Activated T-cell treated with anti-CD3 and anti-CD28 coated beads, Interleukin-2, amount 50 U/mL, for 1 hour (primary cell): ENCODE measurements at regions not wholly inside any gene's neighbourhood (a gene's known extent, or its start where the extent isn't known, plus 50 kb on each side); places are given as distances from the start of the nearest gene placed in this dataset.
"Not testable (repeated sequence)": the region's sequence is repeated elsewhere in the genome, so short reads cannot be mapped to it uniquely, and the experiment has no call there.

Experiments used
- DNase-seq: peaks from one replicate; pipeline ENCODE4 v3.0.0-alpha.2; 2020

DNA sequence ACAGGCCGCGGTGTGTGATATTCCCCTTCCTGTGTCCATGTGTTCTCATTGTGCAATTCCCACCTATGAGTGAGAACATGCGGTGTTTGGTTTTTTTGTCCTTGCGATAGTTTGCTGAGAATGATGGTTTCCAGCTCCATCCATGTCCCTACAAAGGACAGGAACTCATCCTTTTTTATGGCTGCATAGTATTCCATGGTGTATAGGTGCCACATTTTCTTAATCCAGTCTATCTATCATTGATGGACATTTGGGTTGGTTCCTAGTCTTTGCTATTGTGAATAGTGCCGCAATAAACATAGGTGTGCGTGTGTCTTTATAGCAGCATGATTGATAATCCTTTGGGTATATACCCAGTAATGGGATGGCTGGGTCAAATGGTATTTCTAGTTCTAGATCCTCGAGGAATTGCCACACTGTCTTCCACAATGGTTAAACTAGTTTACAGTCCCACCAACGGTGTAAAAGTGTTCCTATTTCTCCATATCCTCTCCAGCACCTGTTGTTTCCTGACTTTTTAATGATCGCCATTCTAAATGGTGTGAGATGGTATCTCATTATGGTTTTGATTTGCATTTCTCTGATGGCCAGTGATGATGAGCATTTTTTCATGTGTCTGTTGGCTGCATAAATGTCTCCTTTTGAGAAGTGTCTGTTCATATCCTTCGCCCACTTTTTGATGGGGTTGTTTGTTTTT lies 125.1 kb downstream of the USP22 start:
- not testable (repeated sequence) for DNase-seq

DNA sequence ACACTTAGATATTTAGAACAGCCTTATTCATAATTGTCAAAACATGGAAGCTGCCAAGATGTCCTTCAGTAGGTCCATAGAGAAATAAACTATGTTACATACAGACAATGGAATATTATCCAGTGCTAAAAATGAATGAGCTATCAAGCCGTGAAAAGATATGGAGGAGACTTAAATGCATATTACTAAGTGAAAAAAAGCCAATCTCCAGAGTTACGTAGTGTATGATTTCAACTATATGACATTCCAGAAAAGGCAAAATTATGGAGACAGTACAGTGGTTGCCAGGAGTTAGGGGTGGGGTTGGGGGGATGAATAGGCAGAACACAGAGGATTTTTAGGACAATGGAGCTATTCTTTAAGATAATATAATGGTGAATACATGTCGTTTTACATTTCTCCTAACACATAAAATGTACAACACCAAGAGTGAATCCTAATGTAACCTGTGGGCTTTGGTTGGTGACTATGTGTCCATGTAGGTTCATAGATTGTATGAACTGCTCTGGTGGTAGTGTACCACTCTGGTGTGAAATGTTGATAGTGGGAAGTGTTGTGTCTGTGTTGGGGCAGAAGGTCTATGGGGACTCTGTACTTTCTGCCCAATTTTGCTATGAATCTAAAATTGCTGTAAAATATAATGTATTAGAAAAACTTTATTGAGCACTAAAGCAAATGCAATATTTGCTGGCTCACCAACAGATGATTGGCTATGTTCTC lies 122.6 kb downstream of the USP22 start:
- DNase-seq, result no peak

DNA sequence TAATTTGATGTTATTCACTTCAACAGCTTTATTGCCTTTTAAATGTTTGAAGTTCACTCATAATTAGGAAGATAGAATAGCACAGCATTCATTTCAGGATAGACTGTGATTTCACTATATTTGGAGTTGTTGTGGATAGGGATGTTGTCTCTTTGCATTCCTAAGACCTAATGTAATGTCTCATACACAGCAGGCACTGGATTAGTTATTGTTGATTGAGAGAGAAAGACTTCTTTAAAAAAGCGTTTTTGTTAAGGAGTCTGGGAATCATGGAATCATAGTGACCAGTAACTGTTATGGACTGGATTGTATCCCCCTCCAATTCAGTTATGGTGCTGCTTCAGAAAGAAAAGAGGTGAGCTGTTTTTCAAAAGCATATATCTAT lies 122.0 kb downstream of the USP22 start:
- no peak for DNase-seq

DNA sequence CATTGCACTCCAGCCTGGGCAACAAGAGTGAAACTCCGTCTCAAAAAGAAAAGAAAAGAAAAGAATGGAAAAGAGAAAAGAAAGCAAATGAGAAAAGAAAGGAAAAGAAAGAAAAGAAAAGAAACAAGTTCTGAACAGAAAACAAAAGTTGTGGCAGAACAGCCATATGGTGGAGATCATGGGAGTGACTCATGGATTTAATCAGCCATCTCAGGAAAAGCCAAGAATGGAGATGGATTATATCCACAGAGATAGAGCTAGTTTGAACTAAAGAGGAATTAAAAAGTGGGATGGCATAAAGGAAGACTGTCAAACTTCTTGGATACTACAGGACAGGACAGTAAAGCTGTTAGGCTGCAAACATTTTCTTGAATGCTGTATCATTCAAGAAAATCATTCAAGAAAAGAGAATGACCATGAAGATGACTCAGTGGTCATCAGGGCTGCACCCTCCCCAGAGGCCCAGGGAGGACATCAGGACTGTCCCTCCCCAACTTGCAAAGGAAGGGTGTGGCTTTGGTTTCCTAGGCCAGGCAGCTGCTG lies 120.6 kb downstream of the USP22 start:
- DNase-seq, result no peak

DNA sequence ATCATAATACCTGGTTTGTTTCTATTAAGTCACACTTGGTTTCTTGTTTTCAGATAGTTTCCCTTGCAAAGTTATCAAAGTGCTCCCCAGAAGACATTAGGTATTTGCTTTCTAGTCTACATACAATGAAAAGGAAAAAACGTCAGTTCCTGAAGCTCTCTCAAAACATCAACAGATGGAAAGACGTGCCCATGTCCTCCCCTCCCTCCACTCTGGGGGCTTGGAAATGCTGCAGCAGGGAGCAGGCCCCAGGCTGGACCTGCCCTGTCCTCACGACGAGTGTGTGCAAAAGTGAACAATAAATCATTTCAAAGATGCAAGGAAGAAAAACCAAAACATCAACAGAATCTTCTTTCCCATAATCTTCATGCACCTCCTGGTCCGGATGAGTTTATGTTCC lies 118.5 kb downstream of the USP22 start:
- DNase-seq, result no peak

DNA sequence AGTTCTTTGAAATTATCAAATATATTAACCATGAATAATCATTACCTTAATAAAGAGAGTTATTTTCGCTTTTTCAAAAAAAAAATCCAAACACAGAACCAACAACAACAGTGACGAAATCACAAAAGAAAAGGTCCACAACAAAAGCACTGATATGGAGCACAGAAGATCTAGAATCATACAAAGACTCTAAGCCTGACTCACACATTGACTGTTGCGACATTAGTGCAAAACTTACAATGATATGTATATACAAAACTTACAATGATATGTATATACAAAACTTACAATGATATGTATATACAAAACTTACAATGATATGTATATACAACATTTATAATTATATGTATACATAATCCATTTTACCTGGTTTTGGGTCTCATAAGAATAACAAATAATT lies 117.7 kb downstream of the USP22 start:
- DNase-seq, result no peak

DNA sequence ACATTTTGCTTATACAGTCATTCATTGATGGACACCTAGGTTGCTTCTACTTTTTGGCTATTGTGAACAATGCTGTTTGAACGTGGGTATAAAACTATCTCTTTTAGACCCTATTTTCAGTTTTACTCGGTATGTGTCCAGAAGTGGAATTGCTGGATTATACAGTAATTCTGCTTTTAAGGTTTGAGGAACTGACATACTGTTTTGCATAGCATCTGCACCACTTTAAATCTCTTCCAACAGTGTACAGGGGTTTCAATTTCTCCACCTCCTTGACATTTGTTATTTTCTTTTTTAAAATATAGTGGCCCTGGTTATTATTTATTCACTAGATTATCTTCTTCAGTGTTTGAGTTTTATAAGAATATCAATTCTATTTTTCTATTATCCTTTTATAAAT lies 116.9 kb downstream of the USP22 start:
- no peak for DNase-seq

DNA sequence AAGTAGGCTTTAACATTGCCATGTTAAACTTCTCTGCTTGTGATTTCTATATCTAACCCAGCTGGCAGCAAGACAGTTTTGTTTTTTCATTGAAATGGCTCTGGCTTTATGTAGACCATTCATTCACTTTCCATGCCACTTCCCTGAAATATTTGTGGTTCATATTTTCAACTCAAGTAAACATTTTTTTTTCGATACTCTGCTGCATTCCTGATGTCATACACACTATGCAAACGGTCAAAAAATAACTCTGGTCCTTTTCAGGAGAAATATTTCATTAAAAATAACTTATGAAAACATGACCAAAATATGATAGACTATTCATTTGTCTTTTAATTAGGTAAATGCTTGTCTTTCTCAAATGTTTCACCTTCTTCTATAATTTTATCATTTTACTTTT lies 116.3 kb downstream of the USP22 start:
- no peak for DNase-seq

DNA sequence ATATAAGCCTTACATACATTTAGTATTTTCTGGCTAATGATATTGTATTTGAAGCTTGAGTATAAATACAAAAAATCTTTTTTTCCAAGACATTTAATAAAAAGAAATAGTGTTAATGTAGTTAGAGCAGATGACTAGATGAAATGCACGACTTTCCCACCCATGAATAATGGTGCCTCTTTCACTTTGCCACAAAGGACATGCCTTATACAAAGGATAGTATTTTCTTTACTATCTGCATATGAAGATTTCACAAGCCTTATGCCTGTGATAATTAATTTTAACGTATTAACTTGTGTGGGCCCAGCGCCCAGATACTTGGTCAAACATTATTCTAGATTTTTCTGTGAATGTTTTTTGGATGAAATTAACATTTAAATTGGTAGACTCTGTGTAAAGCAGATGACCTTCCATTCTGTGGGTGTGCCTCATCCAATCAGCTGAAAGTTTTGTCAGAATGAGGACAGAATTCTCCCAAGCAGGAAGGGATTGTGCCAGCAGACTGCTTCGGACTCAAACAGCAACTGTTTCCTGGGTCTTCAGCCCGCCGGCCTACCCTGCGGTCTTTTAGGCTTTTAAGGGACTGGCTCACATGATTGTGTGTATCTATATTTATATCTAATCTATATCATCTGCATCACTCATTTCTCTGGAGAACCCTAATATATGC lies 115.4 kb downstream of the USP22 start:
- DNase-seq, result no peak

DNA sequence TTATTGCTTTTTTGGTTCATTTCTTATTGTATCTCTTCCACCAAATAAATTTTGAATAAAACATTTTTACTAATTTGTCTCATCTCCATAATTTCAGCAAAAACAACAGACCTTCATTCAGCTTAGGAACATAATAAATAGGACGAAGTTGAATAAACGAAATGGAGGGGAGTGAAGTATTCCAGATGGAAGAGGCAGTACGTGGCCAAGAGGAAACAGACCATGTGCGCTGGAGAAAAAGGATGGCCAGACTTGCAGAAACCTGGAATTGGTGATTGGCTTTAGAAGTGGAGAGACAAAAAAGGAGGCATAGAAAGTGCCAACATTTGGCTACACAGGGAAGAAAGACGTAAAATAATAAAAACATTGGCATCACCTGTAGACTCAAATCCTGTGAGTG lies 113.5 kb downstream of the USP22 start:
- no peak for DNase-seq

DNA sequence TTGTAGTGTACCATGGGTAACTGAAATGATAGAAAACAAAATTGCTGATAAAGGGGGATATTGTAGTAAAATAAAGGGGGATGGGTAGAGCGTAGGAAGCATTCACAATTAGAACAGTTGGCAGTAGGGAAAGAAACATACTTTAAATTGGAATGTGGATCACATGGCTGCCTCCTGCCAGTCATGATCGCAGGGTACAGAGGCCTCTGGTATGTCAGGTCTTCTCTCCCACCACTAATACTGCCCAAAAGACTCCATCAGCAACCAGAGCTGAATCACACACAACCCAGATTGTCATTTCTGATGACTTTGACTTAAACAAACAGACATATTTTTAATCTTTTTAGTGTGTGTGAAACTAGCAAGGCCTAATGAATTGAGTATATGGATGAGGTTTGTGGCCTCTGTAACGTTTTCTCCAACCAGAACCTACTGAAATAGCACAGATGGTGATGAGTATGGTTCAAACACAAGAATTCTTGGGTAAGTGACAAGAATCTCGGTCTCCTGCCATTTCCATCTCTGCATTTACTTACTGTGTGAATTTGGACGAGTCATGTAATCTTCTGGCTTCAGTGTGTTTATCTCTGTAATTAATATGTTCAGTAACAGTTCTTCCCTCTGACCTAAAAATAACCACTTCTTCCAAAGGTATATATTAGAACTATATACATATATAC lies 112.6 kb downstream of the USP22 start:
- no peak for DNase-seq

DNA sequence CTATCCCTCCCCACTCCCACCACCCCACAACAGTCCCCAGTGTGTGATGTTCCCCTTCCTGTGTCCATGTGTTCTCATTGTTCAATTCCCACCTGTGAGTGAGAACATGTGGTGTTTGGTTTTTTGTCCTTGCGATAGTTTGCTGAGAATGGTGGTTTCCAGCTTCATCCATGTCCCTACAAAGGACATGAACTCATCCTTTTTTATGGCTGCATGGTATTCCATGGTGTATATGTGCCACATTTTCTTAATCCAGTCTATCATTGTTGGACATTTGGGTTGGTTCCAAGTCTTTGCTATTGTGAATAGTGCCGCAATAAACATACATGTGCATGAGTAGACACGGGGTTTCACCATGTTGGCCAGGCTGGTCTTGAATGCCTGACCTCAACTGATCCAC lies 109.8 kb downstream of the USP22 start:
- not testable (repeated sequence) for DNase-seq

DNA sequence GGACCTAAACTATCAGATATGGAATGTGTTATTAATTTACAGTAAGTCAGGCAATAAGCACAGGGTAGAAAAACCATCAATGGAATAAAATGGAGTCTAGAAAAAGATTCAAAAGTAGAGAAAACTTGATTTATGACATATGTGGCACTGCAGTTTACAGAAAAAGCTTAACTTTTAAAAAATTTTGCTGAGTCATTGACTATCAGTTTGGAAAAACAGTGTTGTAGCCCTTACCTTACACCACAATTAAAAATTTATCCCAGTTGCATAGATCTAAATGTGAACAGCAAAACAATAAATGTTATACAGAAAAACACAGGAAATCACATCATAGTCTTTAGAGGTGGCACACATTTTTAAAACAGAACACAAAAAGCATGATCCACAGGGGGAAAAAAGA lies 108.5 kb downstream of the USP22 start:
- DNase-seq, result no peak

DNA sequence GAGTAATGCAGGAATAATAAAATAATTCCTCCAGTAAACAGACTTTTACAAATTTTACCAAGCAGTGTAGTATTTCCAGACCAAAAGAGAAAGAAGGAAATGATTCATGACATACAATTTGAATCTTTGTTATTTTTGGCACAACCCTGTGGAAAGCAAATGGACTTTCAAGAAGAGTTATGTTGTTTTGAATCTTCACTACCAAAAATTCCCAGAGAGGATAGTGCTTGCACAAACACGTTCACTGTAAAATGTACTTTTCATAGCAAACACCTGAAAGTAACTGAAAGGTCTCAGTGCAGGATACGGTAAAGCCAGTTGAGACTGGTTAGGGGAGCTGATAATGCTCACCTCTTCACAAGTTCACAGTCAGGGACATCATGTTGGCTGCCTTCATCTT lies 107.1 kb downstream of the USP22 start:
- no peak for DNase-seq

DNA sequence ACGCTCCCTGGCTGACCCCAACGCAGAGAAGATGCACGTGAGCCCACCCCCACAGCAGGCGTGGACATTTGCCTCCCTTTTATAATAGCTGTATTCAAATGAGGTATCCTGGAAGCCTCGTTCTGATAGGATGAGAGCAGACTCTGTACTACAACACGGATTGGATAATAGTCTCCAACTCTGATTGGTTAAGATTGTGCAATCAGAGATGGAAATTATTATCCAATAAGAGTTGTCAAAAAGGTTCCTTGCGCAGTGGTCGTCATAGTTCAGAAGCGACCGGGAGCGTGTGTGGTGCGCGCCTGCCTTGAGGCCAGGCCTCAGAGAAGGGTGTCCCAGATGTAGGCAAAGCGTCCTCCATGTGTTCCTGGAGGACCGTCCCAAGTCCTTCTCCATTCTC lies 104.6 kb downstream of the USP22 start:
- no peak for DNase-seq

DNA sequence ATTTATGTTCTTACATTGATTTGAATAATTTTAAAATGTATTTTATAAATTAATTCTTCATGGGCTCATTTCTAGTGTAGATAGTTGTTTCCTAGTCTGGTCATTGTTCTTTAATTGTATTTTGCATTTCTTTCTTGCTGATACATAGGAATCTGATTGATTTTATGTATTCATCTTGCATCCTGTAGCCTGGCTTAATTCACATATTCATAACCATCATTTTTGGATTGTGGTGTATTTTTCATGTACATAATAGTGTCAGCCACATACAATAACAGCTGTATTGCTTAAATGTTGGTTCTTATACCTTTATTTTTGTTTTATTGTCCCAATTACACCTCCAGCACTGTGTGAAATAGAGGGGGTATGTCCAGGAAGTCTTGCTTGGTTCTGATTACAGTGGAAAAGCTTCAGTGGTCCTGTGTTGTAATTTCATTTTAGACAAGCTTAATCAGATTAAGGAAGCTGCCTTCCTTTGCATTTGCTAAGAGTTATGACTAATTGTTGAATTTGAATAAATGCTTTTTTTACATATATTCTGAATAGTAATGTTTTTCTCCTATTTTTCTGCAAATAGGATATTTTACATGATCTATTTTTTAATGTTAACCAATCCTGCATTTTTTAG lies 103.7 kb downstream of the USP22 start:
- no peak for DNase-seq

DNA sequence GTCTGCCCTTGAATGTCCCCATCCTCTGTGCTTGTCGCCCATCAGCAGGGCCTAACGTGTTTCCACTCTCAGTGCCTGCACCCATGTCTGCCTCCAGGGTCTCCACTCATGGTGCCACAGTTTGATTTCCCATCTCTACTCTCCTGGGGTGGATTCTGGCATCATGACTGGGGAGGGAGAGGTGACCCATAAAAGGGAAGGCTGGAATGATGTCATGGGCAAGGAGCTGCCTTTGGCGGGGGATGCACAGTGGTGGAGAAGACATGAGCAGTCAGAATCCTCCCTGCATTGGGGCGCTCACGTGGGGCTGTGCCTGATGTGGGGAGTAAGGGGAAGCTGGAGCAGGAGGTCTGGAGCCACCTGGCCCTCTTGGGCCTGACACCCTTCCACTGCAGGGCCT lies 100.9 kb downstream of the USP22 start:
- DNase-seq, result no peak

DNA sequence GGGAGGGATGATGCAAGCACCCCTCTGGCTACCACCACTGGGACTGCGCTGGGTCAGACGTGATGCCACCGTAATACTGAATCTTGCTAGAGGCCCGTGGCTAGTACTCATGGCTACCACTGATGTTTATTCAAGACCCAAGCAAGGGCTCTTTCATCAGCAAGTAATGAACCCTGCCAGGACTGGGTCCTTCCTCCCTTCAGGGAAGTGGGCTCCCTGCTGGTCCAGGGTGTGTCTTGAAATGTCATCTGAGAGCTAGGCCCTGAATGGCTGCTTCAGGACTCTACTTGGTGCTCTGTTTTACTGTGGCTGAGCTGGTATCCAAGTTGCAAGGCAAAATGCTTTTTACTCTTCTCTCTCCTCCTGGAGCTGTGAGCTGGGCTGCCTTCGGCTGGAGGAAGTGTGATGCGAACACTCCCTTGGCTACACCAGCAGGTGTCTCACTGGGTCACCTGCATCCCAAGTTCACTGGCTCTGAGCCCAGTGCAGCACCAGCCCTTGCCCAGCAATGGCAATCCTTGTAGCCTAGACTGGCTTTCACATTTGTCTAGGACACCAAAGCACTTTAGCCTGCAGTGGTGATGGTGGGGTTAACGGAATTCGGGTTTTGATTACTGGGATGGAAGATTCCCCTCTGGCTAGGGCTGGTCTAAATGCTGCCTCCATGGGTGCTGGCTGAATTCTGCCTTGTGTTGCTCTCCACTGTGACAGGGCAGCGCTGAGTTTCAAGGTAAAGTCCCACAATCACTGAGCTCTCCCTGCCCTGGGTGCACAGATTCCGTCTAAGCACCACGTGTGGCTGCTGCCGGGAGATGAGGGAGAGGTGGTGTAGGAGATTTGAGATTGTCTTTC lies 98.6 kb downstream of the USP22 start:
- DNase-seq, result peak; percentile 20

DNA sequence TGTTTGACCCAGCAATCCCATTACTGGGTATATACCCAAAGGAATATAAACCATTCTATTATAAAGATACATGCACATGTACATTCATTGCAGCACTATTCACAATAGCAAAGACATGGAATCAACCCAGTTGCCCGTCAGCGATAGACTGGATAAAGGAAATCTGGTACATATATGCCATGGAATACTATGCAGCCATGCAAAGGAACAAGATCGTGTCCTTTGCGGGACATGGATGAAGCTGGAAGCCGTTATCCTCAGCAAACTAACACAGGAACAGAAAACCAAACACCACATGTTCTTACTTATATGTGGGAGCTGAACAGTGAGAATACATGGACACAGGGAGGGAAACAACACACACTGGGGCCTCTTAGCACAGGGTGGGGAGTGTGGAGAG lies 95.1 kb downstream of the USP22 start:
- not testable (repeated sequence) for DNase-seq

DNA sequence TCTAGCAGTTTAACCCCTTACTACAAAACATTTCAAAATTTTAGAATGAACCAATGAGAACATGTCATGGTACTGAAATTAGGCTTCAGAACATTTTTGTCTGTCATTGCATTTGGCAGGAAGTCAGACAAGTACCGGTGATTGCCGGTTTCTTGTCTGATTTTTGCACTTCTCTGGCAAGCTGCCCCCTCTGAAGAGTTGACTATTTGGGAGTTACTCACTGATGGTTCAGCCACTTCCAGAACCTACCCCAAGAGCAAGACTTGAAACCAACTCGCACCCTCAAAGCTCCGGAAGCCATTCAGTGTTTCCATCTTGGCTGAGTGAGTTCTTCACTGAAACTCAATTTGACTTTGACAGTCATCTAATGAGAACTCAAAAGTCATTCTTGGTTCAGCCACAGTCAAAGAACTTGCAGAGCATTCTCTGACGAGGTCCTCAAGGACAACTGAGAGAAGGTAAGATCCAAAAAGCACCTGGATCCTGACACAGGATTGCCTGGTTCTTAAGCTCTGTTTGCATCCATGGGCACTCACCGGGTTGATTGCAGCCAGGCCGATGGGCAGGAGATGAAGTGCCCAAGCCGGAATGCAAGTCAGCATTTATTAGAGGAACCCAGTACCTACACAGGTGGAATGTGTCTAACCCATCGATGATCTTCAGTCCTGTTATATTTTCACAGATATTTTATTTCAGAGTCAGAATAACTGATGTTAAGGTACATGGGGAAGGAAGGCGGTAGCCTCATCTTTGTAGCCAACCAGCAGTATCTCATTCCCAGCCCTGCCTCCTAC lies 93.6 kb downstream of the USP22 start:
- no peak for DNase-seq
